Glutamatergic neuron (in vitro differentiated cells): ENCODE measurements at regions not wholly inside any gene's neighbourhood (a gene's known extent, or its start where the extent isn't known, plus 50 kb on each side); places are given as distances from the start of the nearest gene placed in this dataset.

Experiments
- DNase-seq: peaks from one replicate; pipeline ENCODE4 v3.0.0; 2022
- H3K27ac Mint-ChIP-seq: one replicate; pipeline ENCODE4 v1.8.0; 2020; ENCODE audit warnings: mild to moderate bottlenecking, mixed read lengths, inconsistent platforms; ENCODE audit not compliant: unreplicated experiment
- H3K27me3 Mint-ChIP-seq: one replicate; pipeline ENCODE4 v1.8.0; 2020; ENCODE audit warnings: mild to moderate bottlenecking, moderate library complexity, mixed read lengths, inconsistent platforms; ENCODE audit not compliant: unreplicated experiment
- H3K36me3 Mint-ChIP-seq: one replicate; pipeline ENCODE4 v1.8.0; 2020; ENCODE audit warnings: mild to moderate bottlenecking, mixed read lengths, inconsistent platforms; ENCODE audit not compliant: unreplicated experiment
- H3K4me1 Mint-ChIP-seq: one replicate; pipeline ENCODE4 v1.8.0; 2020; ENCODE audit warnings: mild to moderate bottlenecking, low read depth, mixed read lengths, inconsistent platforms; ENCODE audit not compliant: unreplicated experiment
- H3K4me3 Mint-ChIP-seq: one replicate; pipeline ENCODE4 v1.8.0; 2020; ENCODE audit warnings: mild to moderate bottlenecking, mixed read lengths, inconsistent platforms; ENCODE audit not compliant: unreplicated experiment
- H3K9me3 Mint-ChIP-seq: one replicate; pipeline ENCODE4 v1.8.0; 2020; ENCODE audit warnings: mild to moderate bottlenecking, moderate library complexity, mixed read lengths, inconsistent platforms; ENCODE audit not compliant: unreplicated experiment
- TF ChIP-seq, protein P1 (sequence below): fragments of 200-600 bp; sonication (generic); IDR thresholded peaks from one replicate; pipeline ENCODE4 v1.5.0; 2021; ENCODE audit not compliant: partially characterized antibody, unreplicated experiment

DNA sequence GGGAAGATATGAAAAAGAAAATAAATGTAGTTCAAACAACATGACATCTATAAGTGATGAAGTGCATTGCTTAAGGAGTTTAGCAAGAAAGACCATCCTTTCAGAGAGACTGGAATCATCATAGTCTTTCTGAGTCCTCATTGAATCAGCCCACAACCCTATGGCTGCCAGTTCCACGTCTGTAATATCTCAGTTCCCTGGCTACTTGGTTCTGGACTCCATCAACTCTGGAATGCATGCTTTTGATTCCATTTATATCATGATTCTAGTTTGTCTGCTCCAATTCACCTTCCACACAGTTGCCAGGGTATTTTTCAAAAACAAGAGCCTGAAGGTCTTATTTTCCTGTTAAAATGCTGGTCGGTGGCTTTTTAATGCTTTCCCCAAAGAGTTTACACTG is 126.4 kb upstream of the MDFIC start:
- TF ChIP-seq, protein P1, sequence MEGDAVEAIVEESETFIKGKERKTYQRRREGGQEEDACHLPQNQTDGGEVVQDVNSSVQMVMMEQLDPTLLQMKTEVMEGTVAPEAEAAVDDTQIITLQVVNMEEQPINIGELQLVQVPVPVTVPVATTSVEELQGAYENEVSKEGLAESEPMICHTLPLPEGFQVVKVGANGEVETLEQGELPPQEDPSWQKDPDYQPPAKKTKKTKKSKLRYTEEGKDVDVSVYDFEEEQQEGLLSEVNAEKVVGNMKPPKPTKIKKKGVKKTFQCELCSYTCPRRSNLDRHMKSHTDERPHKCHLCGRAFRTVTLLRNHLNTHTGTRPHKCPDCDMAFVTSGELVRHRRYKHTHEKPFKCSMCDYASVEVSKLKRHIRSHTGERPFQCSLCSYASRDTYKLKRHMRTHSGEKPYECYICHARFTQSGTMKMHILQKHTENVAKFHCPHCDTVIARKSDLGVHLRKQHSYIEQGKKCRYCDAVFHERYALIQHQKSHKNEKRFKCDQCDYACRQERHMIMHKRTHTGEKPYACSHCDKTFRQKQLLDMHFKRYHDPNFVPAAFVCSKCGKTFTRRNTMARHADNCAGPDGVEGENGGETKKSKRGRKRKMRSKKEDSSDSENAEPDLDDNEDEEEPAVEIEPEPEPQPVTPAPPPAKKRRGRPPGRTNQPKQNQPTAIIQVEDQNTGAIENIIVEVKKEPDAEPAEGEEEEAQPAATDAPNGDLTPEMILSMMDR, result no peak
- H3K27ac Mint-ChIP-seq, result no peak overlapping the region

DNA sequence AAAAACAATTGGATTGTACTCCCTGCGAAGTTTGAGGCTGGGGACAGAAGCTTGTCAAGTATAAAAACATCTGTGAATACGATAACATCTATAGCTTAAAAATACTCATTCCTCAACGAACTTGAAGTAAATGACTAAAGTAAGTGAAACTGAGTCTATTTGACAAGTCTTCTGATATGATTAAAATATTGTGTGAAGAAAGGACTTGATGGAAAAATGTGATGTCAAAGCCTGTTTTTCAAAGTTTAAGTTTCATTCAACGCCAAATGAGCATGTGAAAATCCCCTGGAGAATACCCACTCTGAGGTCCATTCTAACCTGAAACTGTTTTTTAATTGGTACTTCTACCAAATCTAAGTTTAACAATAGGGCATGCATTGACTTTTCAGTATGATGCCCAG is 122.3 kb upstream of the MDFIC start:
- no peak overlapping the region for H3K4me3 Mint-ChIP-seq
- H3K27me3 Mint-ChIP-seq, result no peaks in the 10 kb centered on the region
- H3K9me3 Mint-ChIP-seq, result no peaks in the 10 kb centered on the region
- DNase-seq, result no peak
- no peak overlapping the region for H3K27ac Mint-ChIP-seq
- H3K4me1 Mint-ChIP-seq, result no peaks in the 10 kb centered on the region
- no peaks in the 10 kb centered on the region for H3K36me3 Mint-ChIP-seq
- TF ChIP-seq, protein P1, result no peak

More for the DNA sequence above, 126.4 kb upstream of the MDFIC start:
- no peaks in the 10 kb centered on the region for H3K36me3 Mint-ChIP-seq
- H3K4me1 Mint-ChIP-seq, result no peaks in the 10 kb centered on the region
- no peaks in the 10 kb centered on the region for H3K9me3 Mint-ChIP-seq
- DNase-seq, result no peak
- H3K27me3 Mint-ChIP-seq, result no peaks in the 10 kb centered on the region
- H3K4me3 Mint-ChIP-seq, result no peak overlapping the region

GRCh38 chr7:114802632-114803031 is 119.3 kb upstream of the MDFIC start:
- Mint-ChIP-seq H3K27me3 (no peaks in the 10 kb centered on the region), H3K4me3 (no peak overlapping the region), H3K36me3 (no peaks in the 10 kb centered on the region), H3K27ac (no peak overlapping the region), H3K4me1 (no peaks in the 10 kb centered on the region), H3K9me3 (no peaks in the 10 kb centered on the region)
- TF ChIP-seq, protein P1, result no peak
- DNase-seq, result no peak

DNA sequence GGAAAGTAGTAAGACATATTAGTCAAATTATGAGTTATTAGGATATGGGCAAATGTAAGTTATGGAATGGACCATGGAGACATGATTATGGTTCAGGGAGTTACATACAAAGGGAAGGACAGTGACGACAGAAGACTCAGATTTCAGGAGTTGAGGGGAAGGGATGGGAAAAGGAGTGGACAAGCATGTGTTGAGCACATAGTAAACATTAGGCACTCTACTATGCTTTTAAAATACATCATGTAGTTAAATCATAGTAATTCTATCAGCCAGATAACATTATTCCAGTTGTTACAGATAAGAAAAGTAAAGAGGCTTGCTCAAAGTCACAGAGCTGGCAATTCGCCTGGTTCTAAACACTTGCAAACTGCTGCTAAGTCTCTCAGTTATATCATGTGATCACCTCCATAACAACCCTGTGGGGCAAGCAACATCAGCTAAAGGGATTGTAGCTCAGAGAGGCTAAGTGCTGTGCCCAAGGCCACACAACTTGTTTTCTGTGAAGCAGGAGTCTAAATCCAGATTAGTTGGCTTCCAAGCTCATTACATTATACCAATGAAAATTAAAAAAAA is 115.2 kb upstream of the MDFIC start:
- Mint-ChIP-seq H3K9me3 (no peaks in the 10 kb centered on the region), H3K27me3 (no peaks in the 10 kb centered on the region), H3K36me3 (no peaks in the 10 kb centered on the region), H3K27ac (no peak overlapping the region), H3K4me1 (no peaks in the 10 kb centered on the region), H3K4me3 (no peak overlapping the region)
- TF ChIP-seq, protein P1, result no peak
- DNase-seq, result no peak

GRCh38 chr7:114812570-114812969 is 109.3 kb upstream of the MDFIC start:
- TF ChIP-seq, protein P1, result no peak
- no peaks in the 10 kb centered on the region for H3K27me3 Mint-ChIP-seq
- DNase-seq, result no peak
- no peak overlapping the region for H3K4me3 Mint-ChIP-seq
- no peaks in the 10 kb centered on the region for H3K4me1 Mint-ChIP-seq
- peaks cover 1% of the 10 kb centered on the region for H3K9me3 Mint-ChIP-seq
- H3K36me3 Mint-ChIP-seq, result no peaks in the 10 kb centered on the region
- no peak overlapping the region for H3K27ac Mint-ChIP-seq
